Transverse colon (tissue), 4 donors: ENCODE measurements at regions not wholly inside any gene's neighbourhood (a gene's known extent, or its start where the extent isn't known, plus 50 kb on each side); places are given as distances from the start of the nearest gene placed in this dataset.

Experiments
- POLR2A ChIP-seq: fragments of 450-650 bp; IDR thresholded peaks from one replicate; pipeline ENCODE4 v1.6.1; 2016; ENCODE audit warnings: antibody characterized with exemption, mild to moderate bottlenecking, moderate library complexity
- POLR2AphosphoS5 ChIP-seq, 3 donors: sonication (generic); formaldehyde crosslinking; IDR thresholded peaks; one replicate each; pipeline ENCODE4 v1.6.1; 2016; ENCODE audit warnings: antibody characterized with exemption in 3 of 3
- TF ChIP-seq, protein P1 (sequence below), 5 experiments: fragments of 200-600 bp in 3 of 5; fragments of 450-650 bp in 2 of 5; sonication (generic) in 3 of 5; IDR thresholded peaks; 1 replicate in 2 of 5; 2 replicates in 3 of 5; pipeline ENCODE4 v1.5.1; 2016 to 2017; ENCODE audit warnings: antibody characterized with exemption in 5 of 5, inconsistent platforms in 3 of 5, mild to moderate bottlenecking in 2 of 5, moderate library complexity in 1 of 5

DNA sequence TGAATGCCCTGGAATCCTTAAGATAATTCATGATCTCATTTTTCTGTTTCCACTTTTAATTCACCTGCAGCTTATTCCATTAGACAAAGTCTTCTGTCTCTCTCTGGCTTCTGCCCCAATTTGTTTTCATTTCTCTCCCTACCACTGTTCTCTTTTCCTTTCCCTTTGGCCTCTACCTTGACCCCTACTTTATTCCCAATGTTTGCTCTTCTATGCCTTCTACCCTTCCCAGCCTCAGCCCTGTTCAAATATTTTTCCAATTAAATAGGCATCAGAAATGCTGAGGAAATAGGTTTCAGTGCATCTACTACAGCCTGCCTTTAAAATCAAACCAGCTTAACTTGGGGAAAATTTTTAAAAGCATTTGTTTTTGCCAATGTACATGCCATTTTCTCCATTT, 443.7 kb upstream of the CWC22 start:
- TF ChIP-seq POLR2AphosphoS5 (IDR thresholded peaks at IDR 0.05) (no peak), POLR2A (no peak)
- TF ChIP-seq, protein P1, sequence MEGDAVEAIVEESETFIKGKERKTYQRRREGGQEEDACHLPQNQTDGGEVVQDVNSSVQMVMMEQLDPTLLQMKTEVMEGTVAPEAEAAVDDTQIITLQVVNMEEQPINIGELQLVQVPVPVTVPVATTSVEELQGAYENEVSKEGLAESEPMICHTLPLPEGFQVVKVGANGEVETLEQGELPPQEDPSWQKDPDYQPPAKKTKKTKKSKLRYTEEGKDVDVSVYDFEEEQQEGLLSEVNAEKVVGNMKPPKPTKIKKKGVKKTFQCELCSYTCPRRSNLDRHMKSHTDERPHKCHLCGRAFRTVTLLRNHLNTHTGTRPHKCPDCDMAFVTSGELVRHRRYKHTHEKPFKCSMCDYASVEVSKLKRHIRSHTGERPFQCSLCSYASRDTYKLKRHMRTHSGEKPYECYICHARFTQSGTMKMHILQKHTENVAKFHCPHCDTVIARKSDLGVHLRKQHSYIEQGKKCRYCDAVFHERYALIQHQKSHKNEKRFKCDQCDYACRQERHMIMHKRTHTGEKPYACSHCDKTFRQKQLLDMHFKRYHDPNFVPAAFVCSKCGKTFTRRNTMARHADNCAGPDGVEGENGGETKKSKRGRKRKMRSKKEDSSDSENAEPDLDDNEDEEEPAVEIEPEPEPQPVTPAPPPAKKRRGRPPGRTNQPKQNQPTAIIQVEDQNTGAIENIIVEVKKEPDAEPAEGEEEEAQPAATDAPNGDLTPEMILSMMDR (IDR thresholded peaks at IDR 0.05), result no peak
